MM.1S (cell line): ENCODE measurements at regions not wholly inside any gene's neighbourhood (a gene's known extent, or its start where the extent isn't known, plus 50 kb on each side); places are given as distances from the start of the nearest gene placed in this dataset.
"Not testable (repeated sequence)": the region's sequence is repeated elsewhere in the genome, so short reads cannot be mapped to it uniquely, and the experiment has no call there.

Experiments used
- DNase-seq: peaks from one replicate; pipeline ENCODE4 v3.0.0-alpha.2; 2015
- H2AFZ ChIP-seq: fragments of 300-600 bp; sonication (generic); 2 replicates; pipeline ENCODE4 v1.6.0; 2016; ENCODE audit warnings: antibody characterized with exemption, low read length
- H3F3A ChIP-seq: fragments of 300-600 bp; sonication (generic); 2 replicates; pipeline ENCODE4 v1.6.1; 2016; ENCODE audit warnings: mild to moderate bottlenecking, antibody characterized with exemption, low read length, moderate library complexity, mixed read lengths; ENCODE audit not compliant: insufficient read depth
- H3K27ac ChIP-seq: fragments of 300-600 bp; sonication (generic); 2 replicates; pipeline ENCODE4 v1.5.1; 2016; ENCODE audit warnings: mild to moderate bottlenecking, low read length
- H3K27me3 ChIP-seq: fragments of 300-600 bp; sonication (generic); replicated peaks from 2 replicates; pipeline ENCODE4 v1.6.0; 2016; ENCODE audit warnings: low read length; ENCODE audit not compliant: insufficient read depth
- H3K36me3 ChIP-seq: fragments of 300-600 bp; sonication (generic); replicated peaks from 2 replicates; pipeline ENCODE4 v1.6.1; 2016; ENCODE audit warnings: mild to moderate bottlenecking, low read length, mixed read lengths; ENCODE audit not compliant: insufficient read depth
- H3K4me1 ChIP-seq: fragments of 300-600 bp; sonication (generic); 2 replicates; pipeline ENCODE4 v1.6.1; 2016; ENCODE audit warnings: low read length, mixed read lengths
- H3K4me2 ChIP-seq: fragments of 300-600 bp; sonication (generic); 2 replicates; pipeline ENCODE4 v1.6.0; 2016; ENCODE audit warnings: low read depth, low read length
- H3K4me3 ChIP-seq: fragments of 300-600 bp; sonication (generic); 2 replicates; pipeline ENCODE4 v1.5.1; 2016; ENCODE audit warnings: low read length, mixed read lengths
- H3K79me2 ChIP-seq: fragments of 300-600 bp; sonication (generic); 2 replicates; pipeline ENCODE4 v1.6.1; 2016; ENCODE audit warnings: mixed run types, low read length, mixed read lengths
- H3K9ac ChIP-seq: fragments of 300-600 bp; sonication (generic); 2 replicates; pipeline ENCODE4 v1.6.1; 2016; ENCODE audit warnings: low read length, mixed read lengths
- H3K9me2 ChIP-seq: fragments of 300-600 bp; sonication (generic); replicated peaks from 2 replicates; pipeline ENCODE4 v1.6.1; 2016; ENCODE audit warnings: mild to moderate bottlenecking, low read length, mixed read lengths; ENCODE audit not compliant: insufficient read depth
- H3K9me3 ChIP-seq: fragments of 300-600 bp; sonication (generic); replicated peaks from 2 replicates; pipeline ENCODE4 v1.6.1; 2016; ENCODE audit warnings: mild to moderate bottlenecking, low read length, mixed read lengths; ENCODE audit not compliant: insufficient read depth
- H4K20me1 ChIP-seq: fragments of 300-600 bp; sonication (generic); 2 replicates; pipeline ENCODE4 v1.6.1; 2016; ENCODE audit warnings: mild to moderate bottlenecking, low read length, moderate library complexity, mixed read lengths; ENCODE audit not compliant: insufficient read depth
- EZH2 ChIP-seq: fragments of 300-600 bp; sonication (generic); optimal IDR thresholded peaks from 2 replicates; pipeline ENCODE3; 2017; ENCODE audit warnings: low read depth, mild to moderate bottlenecking, antibody characterized with exemption, low read length, mixed read lengths
- EZH2phosphoT487 ChIP-seq: fragments of 300-600 bp; sonication (generic); IDR thresholded peaks from 2 replicates; pipeline ENCODE4 v1.6.1; 2018; ENCODE audit warnings: antibody characterized with exemption, low read length
- TF ChIP-seq, protein P1 (sequence below): fragments of 300-600 bp; sonication (generic); IDR thresholded peaks from 2 replicates; pipeline ENCODE4 v1.5.1; 2016; ENCODE audit warnings: antibody characterized with exemption, low read length, mixed read lengths

DNA sequence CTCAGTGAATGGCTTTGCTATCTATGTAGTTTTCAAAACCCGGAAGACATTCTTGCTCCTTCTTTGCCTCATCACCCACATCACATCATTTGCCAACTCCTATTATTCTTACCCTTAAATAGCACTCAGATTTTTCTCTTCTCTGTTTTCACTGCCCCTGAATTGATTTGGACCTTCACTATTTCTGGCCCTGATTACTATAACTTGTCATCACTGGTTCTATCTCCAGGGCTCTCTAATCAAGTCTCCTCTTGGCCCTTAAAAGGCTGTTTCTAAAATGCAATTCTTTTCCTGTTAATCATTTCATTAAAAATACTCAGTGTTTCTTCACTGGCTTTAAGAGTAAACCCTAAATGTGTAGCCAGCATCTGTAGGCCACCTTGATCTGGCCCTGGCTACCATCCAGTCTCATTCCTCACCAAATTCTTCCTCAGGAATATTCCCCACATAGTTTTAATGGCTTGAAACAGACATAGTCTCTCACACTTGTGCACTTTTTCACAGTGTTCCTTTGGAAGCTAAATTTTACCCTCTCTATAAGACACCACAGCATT is 437.1 kb upstream of the CBLB start:
- Histone ChIP-seq H3F3A (peaks cover 12% of the 10 kb centered on the region), H3K9me3 (no peaks in the 10 kb centered on the region), H2AFZ (no peak overlapping the region), H3K4me3 (no peak overlapping the region), H4K20me1 (no peaks in the 10 kb centered on the region), H3K4me1 (peaks cover 12% of the 10 kb centered on the region), H3K4me2 (no peak overlapping the region), H3K79me2 (no peaks in the 10 kb centered on the region), H3K27ac (no peak overlapping the region), H3K9me2 (no peaks in the 10 kb centered on the region), H3K36me3 (no peaks in the 10 kb centered on the region), H3K9ac (no peak overlapping the region), H3K27me3 (peaks cover 5% of the 10 kb centered on the region; the same call in 1 of the 2 replicates)
- DNase-seq: no peak
- TF ChIP-seq, protein P1, sequence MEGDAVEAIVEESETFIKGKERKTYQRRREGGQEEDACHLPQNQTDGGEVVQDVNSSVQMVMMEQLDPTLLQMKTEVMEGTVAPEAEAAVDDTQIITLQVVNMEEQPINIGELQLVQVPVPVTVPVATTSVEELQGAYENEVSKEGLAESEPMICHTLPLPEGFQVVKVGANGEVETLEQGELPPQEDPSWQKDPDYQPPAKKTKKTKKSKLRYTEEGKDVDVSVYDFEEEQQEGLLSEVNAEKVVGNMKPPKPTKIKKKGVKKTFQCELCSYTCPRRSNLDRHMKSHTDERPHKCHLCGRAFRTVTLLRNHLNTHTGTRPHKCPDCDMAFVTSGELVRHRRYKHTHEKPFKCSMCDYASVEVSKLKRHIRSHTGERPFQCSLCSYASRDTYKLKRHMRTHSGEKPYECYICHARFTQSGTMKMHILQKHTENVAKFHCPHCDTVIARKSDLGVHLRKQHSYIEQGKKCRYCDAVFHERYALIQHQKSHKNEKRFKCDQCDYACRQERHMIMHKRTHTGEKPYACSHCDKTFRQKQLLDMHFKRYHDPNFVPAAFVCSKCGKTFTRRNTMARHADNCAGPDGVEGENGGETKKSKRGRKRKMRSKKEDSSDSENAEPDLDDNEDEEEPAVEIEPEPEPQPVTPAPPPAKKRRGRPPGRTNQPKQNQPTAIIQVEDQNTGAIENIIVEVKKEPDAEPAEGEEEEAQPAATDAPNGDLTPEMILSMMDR: no peak
- TF ChIP-seq EZH2 (no peak), EZH2phosphoT487 (no peak)

DNA sequence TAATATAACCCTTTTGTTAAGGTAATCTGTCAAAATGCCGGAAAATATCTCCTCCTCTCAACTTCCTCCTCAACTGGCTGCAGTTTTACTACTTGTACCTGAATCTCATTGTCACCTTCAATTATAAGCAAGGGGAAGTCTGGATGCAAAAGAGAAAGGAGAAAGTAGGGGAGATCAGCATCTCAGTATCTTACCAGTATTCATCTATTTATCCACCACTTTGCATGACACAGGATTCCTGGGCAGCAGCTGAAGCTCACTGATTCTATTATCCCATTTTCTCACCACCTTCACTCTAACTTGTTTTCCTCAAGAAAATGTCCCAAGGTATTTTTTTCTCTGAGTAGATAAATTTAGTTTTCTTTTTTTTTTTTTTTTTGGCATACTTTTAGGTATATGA is 440.5 kb upstream of the CBLB start:
- no peaks in the 10 kb centered on the region for H3K9me3 ChIP-seq
- no peak overlapping the region for H3K9ac ChIP-seq
- no peak overlapping the region for H3K4me3 ChIP-seq
- no peaks in the 10 kb centered on the region for H3K79me2 ChIP-seq
- TF ChIP-seq, protein P1: no peak
- no peak for TF ChIP-seq EZH2
- no peak overlapping the region for H3K27ac ChIP-seq
- H3K9me2 ChIP-seq: no peaks in the 10 kb centered on the region
- H3F3A ChIP-seq: no peaks in the 10 kb centered on the region
- H4K20me1 ChIP-seq: no peaks in the 10 kb centered on the region
- no peak overlapping the region for H2AFZ ChIP-seq
- H3K4me2 ChIP-seq: no peak overlapping the region
- no peak for DNase-seq
- H3K36me3 ChIP-seq: no peaks in the 10 kb centered on the region
- H3K4me1 ChIP-seq: no peaks in the 10 kb centered on the region
- no peaks in the 10 kb centered on the region for H3K27me3 ChIP-seq

DNA sequence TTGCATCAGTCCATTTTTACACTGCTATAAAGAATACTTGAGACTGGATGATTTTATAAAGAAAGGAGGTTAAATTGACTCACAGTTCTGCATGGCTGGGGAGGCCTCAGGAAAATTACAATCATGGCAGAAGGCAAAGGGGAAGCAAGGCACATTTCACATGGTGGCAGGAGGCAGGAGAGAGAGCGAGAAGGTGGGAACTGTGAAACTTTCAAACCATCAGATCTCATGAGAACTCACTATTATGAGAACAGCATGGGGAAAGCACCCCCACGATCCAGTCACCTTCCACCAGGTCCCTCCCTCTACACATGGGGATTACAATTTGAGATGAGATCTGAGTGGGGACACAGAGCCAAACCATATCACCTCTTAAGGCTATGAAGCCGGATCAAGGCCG is 441.0 kb upstream of the CBLB start:
- DNase-seq, H3K27ac ChIP-seq, H3K27me3 ChIP-seq, H3F3A ChIP-seq, H2AFZ ChIP-seq, H3K79me2 ChIP-seq, H3K9me3 ChIP-seq, H3K36me3 ChIP-seq, H4K20me1 ChIP-seq, H3K9ac ChIP-seq, H3K4me3 ChIP-seq, H3K4me1 ChIP-seq, H3K9me2 ChIP-seq, H3K4me2 ChIP-seq: not testable (repeated sequence)

DNA sequence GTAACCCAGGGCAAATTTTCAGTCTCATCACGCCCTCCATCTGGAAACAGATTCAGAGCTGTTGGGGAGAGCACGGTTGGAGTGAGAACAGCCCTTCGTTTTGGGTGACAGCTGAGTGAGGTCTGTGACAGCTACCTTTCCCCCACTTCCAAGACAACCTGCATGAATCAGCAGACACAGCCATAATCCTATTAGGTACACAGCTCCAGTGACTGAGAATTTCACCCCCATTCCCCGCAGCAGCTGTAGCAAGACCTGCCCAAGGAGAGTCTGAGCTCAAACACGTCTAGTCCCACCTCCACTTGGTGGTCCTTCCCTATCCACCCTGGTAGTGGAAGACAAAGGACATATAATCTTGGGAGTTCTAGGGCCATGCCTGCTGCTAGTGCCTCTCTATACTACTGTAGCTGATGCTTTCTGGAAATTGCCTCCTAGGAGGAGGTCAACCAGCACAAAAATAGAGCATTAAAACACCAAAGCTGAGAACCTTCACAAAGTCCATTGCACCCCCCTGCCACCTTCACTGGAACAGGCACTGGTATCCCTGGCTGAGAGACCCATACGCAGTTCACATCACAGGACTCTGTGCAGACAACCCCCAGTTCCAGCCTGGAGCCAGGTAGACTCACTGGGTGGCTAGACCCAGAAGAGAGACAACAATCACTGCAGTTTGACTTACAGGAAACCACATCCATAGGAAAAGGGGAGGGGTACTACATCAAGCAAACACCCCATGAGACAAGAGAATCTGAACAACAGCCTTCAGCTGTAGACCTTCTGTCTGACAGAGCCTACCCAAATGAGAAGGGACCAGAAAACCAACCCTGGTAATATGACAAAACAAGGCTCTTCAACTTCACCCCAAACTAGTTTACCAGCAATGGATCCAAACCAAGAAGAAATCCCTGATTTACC is 448.6 kb upstream of the CBLB start:
- Histone ChIP-seq H3K9me2 (no peaks in the 10 kb centered on the region), H3K27ac (no peak overlapping the region), H3K4me3 (no peak overlapping the region), H4K20me1 (no peaks in the 10 kb centered on the region), H3K9ac (no peak overlapping the region), H3K4me1 (no peaks in the 10 kb centered on the region), H3K36me3 (no peaks in the 10 kb centered on the region), H2AFZ (no peak overlapping the region), H3K4me2 (no peak overlapping the region), H3K9me3 (no peaks in the 10 kb centered on the region), H3K27me3 (no peaks in the 10 kb centered on the region), H3K79me2 (no peaks in the 10 kb centered on the region), H3F3A (no peaks in the 10 kb centered on the region)
- TF ChIP-seq, protein P1: no peak
- TF ChIP-seq EZH2: no peak
- TF ChIP-seq EZH2phosphoT487: no peak
- no peak for DNase-seq

DNA sequence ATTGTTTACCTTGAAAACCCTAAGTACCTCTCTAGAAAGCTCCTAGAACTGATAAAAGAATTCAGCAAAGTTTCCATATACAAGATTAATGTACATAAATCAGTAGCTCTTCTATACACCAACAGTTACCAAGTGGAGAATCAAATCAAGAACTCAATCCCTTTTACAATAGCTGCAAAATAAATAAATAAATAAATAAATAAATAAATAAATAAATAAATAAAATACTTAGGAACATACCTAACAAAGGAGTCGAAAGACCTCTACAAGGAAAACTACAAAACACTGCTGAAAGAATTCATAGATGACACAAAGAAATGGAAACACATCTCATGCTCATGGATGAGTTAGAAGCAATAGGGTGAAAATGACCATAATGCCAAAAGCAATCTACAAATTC is 452.6 kb upstream of the CBLB start:
- H2AFZ ChIP-seq, H4K20me1 ChIP-seq, H3F3A ChIP-seq, H3K27me3 ChIP-seq, H3K9me3 ChIP-seq, H3K79me2 ChIP-seq, H3K9me2 ChIP-seq, H3K36me3 ChIP-seq, H3K4me2 ChIP-seq, H3K4me1 ChIP-seq, DNase-seq, H3K9ac ChIP-seq, H3K27ac ChIP-seq, H3K4me3 ChIP-seq: not testable (repeated sequence)
